PC-9 (cell line): ENCODE measurements at regions not wholly inside any gene's neighbourhood (a gene's known extent, or its start where the extent isn't known, plus 50 kb on each side); places are given as distances from the start of the nearest gene placed in this dataset.

Source experiments
- BruUV-seq: library from RNA; stranded (reverse); fragments of 400-500 nt; replicated peaks from 2 replicates; lab custom pipeline; 2021; lab: Mats Ljungman, UMichigan
- CTCF ChIA-PET: fragments of 300-600 bp; sonication (Branson Sonifier 250); formaldehyde crosslinking; loops from one replicate; lab custom pipeline; 2022; ENCODE audit warnings: antibody characterized with exemption; lab: Charles Lee
- POLR2A ChIA-PET: fragments of 300-600 bp; sonication (Branson Sonifier 250); formaldehyde crosslinking; loops from one replicate; lab custom pipeline; 2022; ENCODE audit warnings: antibody characterized with exemption; ENCODE audit not compliant: unreplicated experiment; lab: Charles Lee
- DNase-seq, 2 experiments: peaks; one replicate each; pipeline versions ENCODE4 v3.0.0 to v3.0.0-alpha.2; 2015 to 2022; ENCODE audit warnings: mixed read lengths in 1 of 2
- H2AFZ ChIP-seq: fragments of 200-600 bp; sonication (generic); 2 replicates; pipeline ENCODE4 v1.8.1; 2017; ENCODE audit warnings: antibody characterized with exemption
- H3F3A ChIP-seq: fragments of 200-600 bp; sonication (generic); 2 replicates; pipeline ENCODE4 v1.8.1; 2017; ENCODE audit warnings: antibody characterized with exemption, mild to moderate bottlenecking, low read depth; ENCODE audit not compliant: insufficient read depth
- H3K27ac ChIP-seq: fragments of 200-600 bp; sonication (generic); 2 replicates; pipeline ENCODE4 v1.6.1; 2016; ENCODE audit warnings: mixed run types
- H3K27me3 ChIP-seq: fragments of 200-600 bp; sonication (generic); 2 replicates; pipeline ENCODE4 v1.6.1; 2016; ENCODE audit warnings: low read depth, mixed run types; ENCODE audit not compliant: insufficient read depth
- H3K36me3 ChIP-seq: fragments of 200-600 bp; sonication (generic); 2 replicates; pipeline ENCODE4 v1.6.1; 2016; ENCODE audit warnings: low read depth, mixed run types
- H3K4me1 ChIP-seq: fragments of 200-600 bp; sonication (generic); replicated peaks from 2 replicates; pipeline ENCODE4 v1.6.1; 2016; ENCODE audit warnings: mixed run types; ENCODE audit not compliant: insufficient read depth
- H3K4me2 ChIP-seq: fragments of 200-600 bp; sonication (generic); 2 replicates; pipeline ENCODE4 v1.6.1; 2017; ENCODE audit warnings: mixed run types
- H3K4me3 ChIP-seq: fragments of 200-600 bp; sonication (generic); 2 replicates; pipeline ENCODE4 v1.6.1; 2016; ENCODE audit warnings: mixed run types
- H3K79me2 ChIP-seq: fragments of 200-600 bp; sonication (generic); 2 replicates; pipeline ENCODE4 v1.6.1; 2017; ENCODE audit warnings: low read depth, mixed run types
- H3K9me2 ChIP-seq: fragments of 200-600 bp; sonication (generic); 2 replicates; pipeline ENCODE4 v1.8.1; 2017; ENCODE audit warnings: mild to moderate bottlenecking; ENCODE audit not compliant: insufficient read depth
- H3K9me3 ChIP-seq: fragments of 200-600 bp; sonication (generic); 2 replicates; pipeline ENCODE4 v1.8.1; 2016; ENCODE audit warnings: low read depth; ENCODE audit not compliant: insufficient read depth
- H4K20me1 ChIP-seq: fragments of 200-600 bp; sonication (generic); 2 replicates; pipeline ENCODE4 v1.8.1; 2017; ENCODE audit not compliant: insufficient read depth
- EZH2 ChIP-seq: fragments of 200-600 bp; sonication (generic); IDR thresholded peaks from 2 replicates; pipeline ENCODE4 v1.8.0; 2017; ENCODE audit warnings: antibody characterized with exemption, low read depth
- intact Hi-C: fragments of 100-400 bp; cut with micrococcal nuclease; formaldehyde crosslinking; loops from one replicate; pipeline ENCODE4 v1.10.0; 2022; ENCODE audit not compliant: unreplicated experiment
- TF ChIP-seq, protein P1 (sequence below): fragments of 200-600 bp; sonication (generic); conservative IDR thresholded peaks from 2 replicates; pipeline ENCODE4 v1.6.1; 2017; ENCODE audit warnings: mixed run types, antibody characterized with exemption, mild to moderate bottlenecking, moderate library complexity

DNA sequence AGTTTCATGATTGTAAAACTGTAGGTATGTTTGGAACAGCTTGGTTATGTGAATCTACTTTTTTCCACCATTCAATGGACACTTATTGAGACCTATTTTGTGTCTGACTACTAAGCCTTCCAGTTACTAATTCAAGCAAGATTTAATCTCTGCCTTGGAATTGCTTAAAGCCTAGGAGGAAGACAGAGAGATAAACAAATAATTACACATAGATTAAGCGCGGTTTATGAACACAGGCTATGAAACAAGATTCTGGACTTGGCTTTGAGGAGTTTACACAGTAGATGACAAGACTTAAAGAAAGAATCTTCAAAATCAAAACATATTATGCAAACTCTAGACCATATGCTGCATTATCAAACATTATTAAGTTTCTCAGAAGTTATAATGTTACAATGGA, 340.4 kb downstream of the RASEF start:
- H3K9me2 ChIP-seq = no peaks in the 10 kb centered on the region
- no peak overlapping the region for H3K4me2 ChIP-seq
- no peaks in the 10 kb centered on the region for H3F3A ChIP-seq
- no peak overlapping the region for H3K27ac ChIP-seq
- intact Hi-C loops = no loop called here
- H3K4me1 ChIP-seq = no peaks in the 10 kb centered on the region
- H3K9me3 ChIP-seq = no peaks in the 10 kb centered on the region
- ChIA-PET CTCF (no interaction called here), POLR2A (no interaction called here)
- H2AFZ ChIP-seq = no peak overlapping the region
- BruUV-seq = no TSS peak
- no peaks in the 10 kb centered on the region for H3K27me3 ChIP-seq
- TF ChIP-seq, protein P1, sequence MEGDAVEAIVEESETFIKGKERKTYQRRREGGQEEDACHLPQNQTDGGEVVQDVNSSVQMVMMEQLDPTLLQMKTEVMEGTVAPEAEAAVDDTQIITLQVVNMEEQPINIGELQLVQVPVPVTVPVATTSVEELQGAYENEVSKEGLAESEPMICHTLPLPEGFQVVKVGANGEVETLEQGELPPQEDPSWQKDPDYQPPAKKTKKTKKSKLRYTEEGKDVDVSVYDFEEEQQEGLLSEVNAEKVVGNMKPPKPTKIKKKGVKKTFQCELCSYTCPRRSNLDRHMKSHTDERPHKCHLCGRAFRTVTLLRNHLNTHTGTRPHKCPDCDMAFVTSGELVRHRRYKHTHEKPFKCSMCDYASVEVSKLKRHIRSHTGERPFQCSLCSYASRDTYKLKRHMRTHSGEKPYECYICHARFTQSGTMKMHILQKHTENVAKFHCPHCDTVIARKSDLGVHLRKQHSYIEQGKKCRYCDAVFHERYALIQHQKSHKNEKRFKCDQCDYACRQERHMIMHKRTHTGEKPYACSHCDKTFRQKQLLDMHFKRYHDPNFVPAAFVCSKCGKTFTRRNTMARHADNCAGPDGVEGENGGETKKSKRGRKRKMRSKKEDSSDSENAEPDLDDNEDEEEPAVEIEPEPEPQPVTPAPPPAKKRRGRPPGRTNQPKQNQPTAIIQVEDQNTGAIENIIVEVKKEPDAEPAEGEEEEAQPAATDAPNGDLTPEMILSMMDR = no peak
- TF ChIP-seq EZH2 = no peak
- no peak overlapping the region for H3K4me3 ChIP-seq
- no peaks in the 10 kb centered on the region for H4K20me1 ChIP-seq
- H3K36me3 ChIP-seq = no peaks in the 10 kb centered on the region
- H3K79me2 ChIP-seq = no peaks in the 10 kb centered on the region
- no peak for DNase-seq

DNA sequence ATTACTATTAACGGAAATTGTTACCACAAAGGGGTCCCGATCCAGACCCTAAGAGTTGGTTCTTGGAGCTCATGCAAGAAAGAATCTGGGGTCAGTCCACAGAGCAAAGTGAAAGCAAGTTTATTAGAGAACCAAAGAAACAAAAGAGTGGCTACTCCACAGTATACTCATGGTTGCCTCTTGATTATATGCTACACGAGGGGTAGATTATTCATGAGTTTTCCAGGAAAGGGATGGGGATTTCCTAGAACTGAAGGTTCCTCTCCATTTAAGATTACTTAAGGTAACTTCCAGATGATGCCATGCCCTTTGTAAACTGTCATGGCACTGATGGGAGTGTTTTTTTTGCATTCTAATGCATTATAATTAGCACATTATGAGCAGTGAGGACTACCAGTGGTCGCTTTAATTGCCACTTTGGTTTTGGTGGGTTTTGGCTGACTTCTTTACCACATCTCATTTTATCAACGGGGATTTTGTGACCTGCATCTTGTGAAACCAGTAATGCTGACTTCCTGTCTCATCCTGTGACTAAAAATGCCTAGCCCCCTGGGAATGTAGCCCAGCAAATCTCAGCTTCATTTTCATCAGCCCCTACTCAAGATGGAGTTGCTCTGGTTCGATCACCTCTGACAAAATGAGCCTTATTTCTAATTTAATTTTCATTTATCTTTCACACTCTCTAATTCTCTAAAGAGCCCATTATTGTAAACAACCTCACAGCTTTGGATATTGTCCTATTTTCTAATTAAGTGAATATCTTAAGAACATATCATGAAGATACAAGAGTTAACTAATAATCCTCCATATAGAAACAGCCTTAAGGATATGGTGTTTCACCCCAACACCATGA, 336.3 kb downstream of the RASEF start:
- no peak overlapping the region for H3K4me3 ChIP-seq
- TF ChIP-seq, protein P1 = no peak
- no peak for TF ChIP-seq EZH2
- no peaks in the 10 kb centered on the region for H3K9me2 ChIP-seq
- H3K79me2 ChIP-seq = no peaks in the 10 kb centered on the region
- no peak overlapping the region for H2AFZ ChIP-seq
- CTCF ChIA-PET = no interaction called here
- no peaks in the 10 kb centered on the region for H3K36me3 ChIP-seq
- no peak overlapping the region for H3K27ac ChIP-seq
- H3K9me3 ChIP-seq = no peaks in the 10 kb centered on the region
- H3K27me3 ChIP-seq = no peaks in the 10 kb centered on the region
- H3K4me2 ChIP-seq = no peak overlapping the region
- POLR2A ChIA-PET = no interaction called here
- no peaks in the 10 kb centered on the region for H3F3A ChIP-seq
- intact Hi-C loops = no loop called here
- no peaks in the 10 kb centered on the region for H4K20me1 ChIP-seq
- no TSS peak for BruUV-seq
- H3K4me1 ChIP-seq = no peaks in the 10 kb centered on the region
- DNase-seq = no peak

DNA sequence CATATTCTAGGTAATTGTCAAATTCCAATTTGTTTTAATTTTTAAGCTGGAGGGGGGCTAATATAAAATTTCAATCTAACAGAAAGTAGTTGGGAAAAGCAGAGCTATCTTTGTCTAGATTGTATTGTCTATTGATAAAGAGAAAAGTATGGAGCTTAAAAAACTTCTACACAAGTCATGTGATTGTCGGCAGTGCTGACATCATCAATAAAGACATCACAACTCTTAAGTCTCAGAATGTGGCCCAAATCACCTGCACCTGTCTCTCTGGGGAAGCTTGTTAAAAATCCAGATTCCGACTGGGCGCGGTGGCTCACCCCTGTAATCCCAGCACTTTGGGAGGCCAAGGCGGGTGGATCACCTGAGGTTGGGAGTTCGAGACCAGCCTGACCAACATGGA, 333.8 kb downstream of the RASEF start:
- CTCF ChIA-PET = no interaction called here
- BruUV-seq = no TSS peak
- H3K79me2 ChIP-seq = no peaks in the 10 kb centered on the region
- TF ChIP-seq, protein P1 = no peak
- no peak for TF ChIP-seq EZH2
- no peaks in the 10 kb centered on the region for H3F3A ChIP-seq
- POLR2A ChIA-PET = no interaction called here
- H3K27ac ChIP-seq = no peak overlapping the region
- H3K36me3 ChIP-seq = no peaks in the 10 kb centered on the region
- H2AFZ ChIP-seq = no peak overlapping the region
- H3K27me3 ChIP-seq = no peaks in the 10 kb centered on the region
- no peaks in the 10 kb centered on the region for H3K4me1 ChIP-seq
- H3K4me3 ChIP-seq = no peak overlapping the region
- no peaks in the 10 kb centered on the region for H3K9me3 ChIP-seq
- no peaks in the 10 kb centered on the region for H3K9me2 ChIP-seq
- H4K20me1 ChIP-seq = no peaks in the 10 kb centered on the region
- DNase-seq = no peak
- H3K4me2 ChIP-seq = no peak overlapping the region
- intact Hi-C loops = no loop called here
